NCI-H1105 (cell line): ENCODE measurements at regions not wholly inside any gene's neighbourhood (a gene's known extent, or its start where the extent isn't known, plus 50 kb on each side); places are given as distances from the start of the nearest gene placed in this dataset.

Source experiments
- DNase-seq: peaks from one replicate; lab custom pipeline; 2025; lab: John Stamatoyannopoulos, UW

GRCh38 chr4:152112887-152113286 lies 352.1 kb upstream of the GATB start:
- no peak for DNase-seq

- DNase-seq = no peak
These were observed 351.4 kb upstream of the GATB start for GRCh38 chr4:152112190-152112589.

- no peak for DNase-seq
These were observed 350.0 kb upstream of the GATB start for GRCh38 chr4:152110780-152111179.

- DNase-seq = no peak
These were observed 349.0 kb upstream of the GATB start for GRCh38 chr4:152109531-152110509.

GRCh38 chr4:152107736-152108500 lies 347.1 kb upstream of the GATB start:
- DNase-seq = no peak

- no peak for DNase-seq
These were observed 346.0 kb upstream of the GATB start for GRCh38 chr4:152106781-152107321.

- DNase-seq = no peak
These were observed 345.4 kb upstream of the GATB start for GRCh38 chr4:152106113-152106763.

GRCh38 chr4:152104901-152105357 lies 344.1 kb upstream of the GATB start:
- no peak for DNase-seq

- no peak for DNase-seq
These were observed 343.5 kb upstream of the GATB start for GRCh38 chr4:152104356-152104755.

- DNase-seq = no peak
These were observed 342.5 kb upstream of the GATB start for GRCh38 chr4:152103181-152103901.

GRCh38 chr4:152102436-152103000 lies 341.7 kb upstream of the GATB start:
- no peak for DNase-seq

GRCh38 chr4:152101556-152102435 lies 341.0 kb upstream of the GATB start:
- DNase-seq = no peak

- no peak for DNase-seq
These were observed 339.8 kb upstream of the GATB start for GRCh38 chr4:152100379-152101201.

- no peak for DNase-seq
These were observed 339.2 kb upstream of the GATB start for GRCh38 chr4:152099981-152100378.

GRCh38 chr4:152099555-152099954 lies 338.7 kb upstream of the GATB start:
- no peak for DNase-seq

GRCh38 chr4:152099061-152099425 lies 338.2 kb upstream of the GATB start:
- DNase-seq = no peak

GRCh38 chr4:152098365-152099060 lies 337.7 kb upstream of the GATB start:
- no peak for DNase-seq

- no peak for DNase-seq
These were observed 336.6 kb upstream of the GATB start for GRCh38 chr4:152097371-152097770.

- no peak for DNase-seq
These were observed 334.9 kb upstream of the GATB start for GRCh38 chr4:152095701-152096070.
